B cell (primary cell): ENCODE measurements at regions not wholly inside any gene's neighbourhood (a gene's known extent, or its start where the extent isn't known, plus 50 kb on each side); places are given as distances from the start of the nearest gene placed in this dataset.

Experiments used
- ATAC-seq: fragments of 200-7000 bp; cut with Tn5 transposase; one replicate; pipeline ENCODE4 v1.10.0; 2021; ENCODE audit warnings: low read depth, mild to moderate bottlenecking, moderate number of reproducible peaks, moderate library complexity
- CTCF ChIA-PET: fragments of 350-600 bp; sonication (Branson Sonifier 250); formaldehyde crosslinking; loops from one replicate; lab custom pipeline; 2021; ENCODE audit warnings: antibody characterized with exemption, inconsistent platforms; lab: Charles Lee
- POLR2A ChIA-PET: fragments of 350-600 bp; sonication (Branson Sonifier 250); formaldehyde crosslinking; loops from one replicate; lab custom pipeline; 2021; ENCODE audit warnings: antibody characterized with exemption; lab: Charles Lee
- DNase-seq: peaks from one replicate; pipeline ENCODE4 v3.0.0; 2013
- H2AFZ ChIP-seq: 2 replicates; pipeline ENCODE4 v1.6.1; 2012; ENCODE audit warnings: mild to moderate bottlenecking, low read depth, low read length; ENCODE audit not compliant: insufficient read depth, poor library complexity, severe bottlenecking
- H3K27ac ChIP-seq, 2 donors: 1 replicate in 1 of 2; 2 replicates in 1 of 2; pipeline ENCODE4 v1.5.1; 2012 to 2013; ENCODE audit warnings: low read length in 2 of 2, mild to moderate bottlenecking in 2 of 2, moderate library complexity in 1 of 2
- H3K27me3 ChIP-seq, 4 experiments: fragments of 200-600 bp in 1 of 4; sonication (generic) in 1 of 4; replicated peaks in 1 of 4; 1 replicate in 2 of 4; 2 replicates in 2 of 4; pipeline versions ENCODE4 v1.6.1 to v1.7.0; 2013 to 2016; ENCODE audit warnings: low read length in 3 of 4, mild to moderate bottlenecking in 2 of 4, mixed read lengths in 1 of 4, moderate library complexity in 1 of 4; ENCODE audit not compliant: insufficient read depth in 4 of 4, control insufficient read depth in 3 of 4; ENCODE audit errors: control extremely low read depth in 1 of 4
- H3K36me3 ChIP-seq, 2 experiments: replicated peaks in 1 of 2; 1 replicate in 1 of 2; 2 replicates in 1 of 2; pipeline versions ENCODE4 v1.6.1 to v1.7.1; 2013; ENCODE audit warnings: low read length in 1 of 2; ENCODE audit not compliant: insufficient read depth in 2 of 2, control insufficient read depth in 1 of 2; ENCODE audit errors: control extremely low read depth in 1 of 2, extremely low read depth in 1 of 2
- H3K4me1 ChIP-seq, 2 donors: fragments of 200-600 bp in 1 of 2; sonication (generic) in 1 of 2; 1 replicate in 1 of 2; 2 replicates in 1 of 2; pipeline versions ENCODE4 v1.5.1 to v1.6.1; 2013 to 2017; ENCODE audit warnings: low read length in 2 of 2; ENCODE audit not compliant: control insufficient read depth in 2 of 2, insufficient read depth in 2 of 2
- H3K4me2 ChIP-seq: replicated peaks from 2 replicates; pipeline ENCODE3; 2012; ENCODE audit warnings: mild to moderate bottlenecking, low read depth, low read length; ENCODE audit not compliant: poor library complexity, severe bottlenecking
- H3K4me3 ChIP-seq, 5 experiments: fragments of 200-600 bp in 1 of 5; sonication (generic) in 1 of 5; 1 replicate in 3 of 5; 2 replicates in 2 of 5; pipeline versions ENCODE4 v1.5.1 to v1.7.0; 2011 to 2016; ENCODE audit warnings: low read length in 4 of 5, mild to moderate bottlenecking in 4 of 5, low read depth in 2 of 5, control low read depth in 1 of 5, moderate library complexity in 1 of 5; ENCODE audit not compliant: insufficient read depth in 1 of 5; ENCODE audit errors: control extremely low read depth in 1 of 5, extremely low read depth in 1 of 5
- H3K79me2 ChIP-seq: fragments of 200-600 bp; sonication (generic); one replicate; pipeline ENCODE4 v1.6.0; 2016; ENCODE audit warnings: low read length; ENCODE audit not compliant: control insufficient read depth, insufficient read depth
- H3K9ac ChIP-seq: fragments of 200-600 bp; sonication (generic); 2 replicates; pipeline ENCODE4 v1.6.1; 2017; ENCODE audit warnings: mild to moderate bottlenecking, low read length, moderate library complexity
- H3K9me3 ChIP-seq, 3 donors: one replicate each; pipeline versions ENCODE4 v1.6.1 to v1.7.1; 2013; ENCODE audit warnings: low read length in 2 of 3; ENCODE audit not compliant: control insufficient read depth in 2 of 3, insufficient read depth in 1 of 3; ENCODE audit errors: control extremely low read depth in 1 of 3
- H4K20me1 ChIP-seq: 2 replicates; pipeline ENCODE4 v1.6.0; 2012; ENCODE audit warnings: mild to moderate bottlenecking, low read length; ENCODE audit not compliant: insufficient read depth, control insufficient read depth, poor library complexity, severe bottlenecking
- H3K27ac Mint-ChIP-seq: one replicate; pipeline ENCODE4 v1.8.0; 2021; ENCODE audit warnings: mixed read lengths
- H3K27me3 Mint-ChIP-seq: one replicate; pipeline ENCODE4 v1.8.0; 2021; ENCODE audit warnings: mixed read lengths
- H3K4me1 Mint-ChIP-seq: one replicate; pipeline ENCODE4 v1.8.0; 2021; ENCODE audit warnings: mixed read lengths
- H3K4me3 Mint-ChIP-seq: one replicate; pipeline ENCODE4 v1.8.0; 2021; ENCODE audit warnings: mixed read lengths
- H3K9me3 Mint-ChIP-seq: one replicate; pipeline ENCODE4 v1.8.0; 2022; ENCODE audit warnings: mixed read lengths; ENCODE audit not compliant: insufficient read depth
- CTCF ChIP-seq: fragments of 200-600 bp; IDR thresholded peaks from one replicate; pipeline ENCODE4 v1.8.0; 2022; ENCODE audit warnings: antibody characterized with exemption, mild to moderate bottlenecking
- EZH2 ChIP-seq: IDR thresholded peaks from 2 replicates; pipeline ENCODE4 v1.6.1; 2012; ENCODE audit warnings: borderline replicate concordance, low read depth, mild to moderate bottlenecking, moderate library complexity, low read length; ENCODE audit not compliant: insufficient read depth, poor library complexity, severe bottlenecking
- WGBS: methylation state at CpG from one replicate; pipeline ENCODE4 v1.1.5; 2013; ENCODE audit warnings: missing lambda C conversion rate; ENCODE audit not compliant: insufficient coverage; 5-methylcytosine and 5-hydroxymethylcytosine counted together
- intact Hi-C: fragments of 100-400 bp; cut with micrococcal nuclease; formaldehyde crosslinking; loops from one replicate; pipeline ENCODE4 v1.10.0; 2022

DNA sequence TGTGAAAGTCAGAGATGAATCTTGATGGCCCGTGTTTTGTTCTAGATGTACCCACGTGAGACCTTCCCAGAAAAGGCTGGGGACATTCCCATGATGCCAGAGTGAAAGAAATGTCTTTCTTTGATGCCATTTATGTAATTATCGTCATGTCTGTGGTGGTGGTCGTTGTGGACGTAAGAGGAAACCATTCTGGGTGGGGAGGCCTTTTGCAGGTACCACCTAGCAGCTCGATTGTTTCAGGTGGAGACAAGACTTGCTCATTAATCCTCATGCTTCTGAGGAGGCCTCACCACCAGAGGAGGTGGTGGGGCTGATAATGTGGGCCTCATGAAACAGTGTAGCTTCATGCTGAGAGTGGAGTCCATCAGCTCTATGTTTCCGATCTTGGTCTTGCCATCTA, 58.1 kb upstream of the USP3 start:
- Histone ChIP-seq H3K9ac (no peak overlapping the region), H3K9me3 (no peaks in the 10 kb centered on the region), H3K36me3 (no peaks in the 10 kb centered on the region), H3K79me2 (no peaks in the 10 kb centered on the region), H4K20me1 (no peaks in the 10 kb centered on the region), H3K27me3 (no peaks in the 10 kb centered on the region), H3K27ac (no peak overlapping the region), H3K4me3 (no peak overlapping the region), H2AFZ (no peak overlapping the region), H3K4me2 (no peak overlapping the region), H3K4me1 (peaks cover 0 to 3% of the 10 kb centered on the region in 2 donors)
- Mint-ChIP-seq H3K4me1 (peaks cover 3% of the 10 kb centered on the region), H3K27ac (no peak overlapping the region), H3K4me3 (no peak overlapping the region), H3K9me3 (no peaks in the 10 kb centered on the region), H3K27me3 (peaks cover 4% of the 10 kb centered on the region)
- TF ChIP-seq CTCF (no peak), EZH2 (no peak)
- whole genome bisulfite sequencing, result 72% methylated on average over 4 of the region's 7 CpGs
- ChIA-PET POLR2A (no interaction called here), CTCF (interaction anchor here (1.1 kb wide), 1 partner anchor 20 kb away, joined by 3 read pairs; no protein-coding TSS in a partner anchor)
- ATAC-seq (no peak), DNase-seq (no peak)
- intact Hi-C loops, result no loop called here

DNA sequence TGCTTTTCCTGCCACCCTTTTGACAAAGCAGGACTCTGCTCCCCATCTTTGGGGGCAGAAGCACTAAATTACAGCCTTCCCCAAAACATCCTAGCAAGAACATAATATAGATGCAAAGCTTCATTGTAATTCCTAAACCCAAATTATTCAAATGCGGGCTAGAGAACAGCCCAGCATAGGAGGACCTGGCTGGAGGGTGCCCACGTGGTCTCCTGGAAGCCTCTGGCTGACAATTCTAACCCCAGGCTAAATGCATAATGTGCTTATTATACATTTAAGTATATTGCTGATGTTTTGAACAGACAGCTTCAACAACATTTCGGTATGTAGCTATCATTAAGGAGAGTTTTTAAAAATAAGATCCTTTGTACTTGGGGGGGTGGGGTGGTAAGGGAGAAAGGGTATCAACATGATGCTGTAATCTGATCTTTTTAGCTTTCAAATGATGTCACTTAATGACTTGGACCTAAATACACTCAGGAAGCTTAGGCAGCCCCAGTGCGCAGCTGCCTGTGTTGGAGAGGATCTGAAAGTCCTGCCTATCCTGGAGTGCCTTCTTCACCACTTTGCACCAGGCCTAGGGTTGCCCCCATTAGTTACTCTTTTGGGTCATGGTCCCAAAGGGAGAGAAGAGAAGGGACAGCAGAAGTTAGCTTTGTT, 57.2 kb upstream of the USP3 start:
- peaks cover 2% of the 10 kb centered on the region for H3K27me3 Mint-ChIP-seq
- DNase-seq, result no peak
- no peaks in the 10 kb centered on the region for H3K9me3 Mint-ChIP-seq
- no peak overlapping the region for H3K4me3 ChIP-seq
- H3K27ac Mint-ChIP-seq, result no peak overlapping the region
- no peak for ATAC-seq
- TF ChIP-seq EZH2, result no peak
- TF ChIP-seq CTCF, result no peak
- no peaks in the 10 kb centered on the region for H4K20me1 ChIP-seq
- ChIA-PET CTCF (interaction anchor here (1.1 kb wide), 1 partner anchor 19 kb away, joined by 3 read pairs; no protein-coding TSS in a partner anchor), POLR2A (no interaction called here)
- H3K4me3 Mint-ChIP-seq, result no peak overlapping the region
- peaks cover 0 to 3% of the 10 kb centered on the region in 2 donors for H3K4me1 ChIP-seq
- no peaks in the 10 kb centered on the region for H3K9me3 ChIP-seq
- no peaks in the 10 kb centered on the region for H3K36me3 ChIP-seq
- H2AFZ ChIP-seq, result no peak overlapping the region
- H3K4me1 Mint-ChIP-seq, result peaks cover 3% of the 10 kb centered on the region
- H3K27me3 ChIP-seq, result no peaks in the 10 kb centered on the region
- no peak overlapping the region for H3K9ac ChIP-seq
- intact Hi-C loops, result no loop called here
- no peak overlapping the region for H3K27ac ChIP-seq
- no peak overlapping the region for H3K4me2 ChIP-seq
- no CpG with 5 or more reads among the region's 4 CpGs for WGBS
- H3K79me2 ChIP-seq, result no peaks in the 10 kb centered on the region
